CD4-positive, alpha-beta T cell treated with Interleukin-21 for 1 hour (primary cell): ENCODE measurements at regions not wholly inside any gene's neighbourhood (a gene's known extent, or its start where the extent isn't known, plus 50 kb on each side); places are given as distances from the start of the nearest gene placed in this dataset.
A peak's percentile ranks its signal among the peaks of the same experiment; 100 is the strongest.

Experiments used
- DNase-seq: peaks from one replicate; pipeline ENCODE4 v3.0.0-alpha.2; 2020

GRCh38 chr14:34124585-34124984 is 173.7 kb upstream of the EGLN3 start:
- no peak for DNase-seq

- no peak for DNase-seq
Measured at GRCh38 chr14:34122650-34123049, 171.8 kb upstream of the EGLN3 start.

DNA sequence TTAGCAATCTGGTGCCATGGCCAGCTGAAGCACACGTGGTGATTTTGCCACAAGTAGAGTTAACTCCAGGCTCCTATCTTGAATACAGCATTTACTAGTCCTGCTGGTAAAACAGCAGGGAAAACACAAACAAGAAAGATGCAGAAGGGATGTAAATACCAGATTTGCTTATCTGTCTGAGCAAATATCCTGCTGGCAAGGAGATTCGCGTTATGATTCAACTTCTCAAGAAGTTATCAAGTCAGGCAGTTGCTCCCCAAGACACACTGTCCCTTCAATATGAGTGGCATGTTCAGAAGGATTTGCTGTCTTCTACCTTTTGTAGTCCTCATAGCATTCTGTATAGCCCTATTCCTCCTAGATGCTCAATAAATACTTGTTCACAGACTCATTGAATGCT is 171.2 kb upstream of the EGLN3 start:
- no peak for DNase-seq

DNA sequence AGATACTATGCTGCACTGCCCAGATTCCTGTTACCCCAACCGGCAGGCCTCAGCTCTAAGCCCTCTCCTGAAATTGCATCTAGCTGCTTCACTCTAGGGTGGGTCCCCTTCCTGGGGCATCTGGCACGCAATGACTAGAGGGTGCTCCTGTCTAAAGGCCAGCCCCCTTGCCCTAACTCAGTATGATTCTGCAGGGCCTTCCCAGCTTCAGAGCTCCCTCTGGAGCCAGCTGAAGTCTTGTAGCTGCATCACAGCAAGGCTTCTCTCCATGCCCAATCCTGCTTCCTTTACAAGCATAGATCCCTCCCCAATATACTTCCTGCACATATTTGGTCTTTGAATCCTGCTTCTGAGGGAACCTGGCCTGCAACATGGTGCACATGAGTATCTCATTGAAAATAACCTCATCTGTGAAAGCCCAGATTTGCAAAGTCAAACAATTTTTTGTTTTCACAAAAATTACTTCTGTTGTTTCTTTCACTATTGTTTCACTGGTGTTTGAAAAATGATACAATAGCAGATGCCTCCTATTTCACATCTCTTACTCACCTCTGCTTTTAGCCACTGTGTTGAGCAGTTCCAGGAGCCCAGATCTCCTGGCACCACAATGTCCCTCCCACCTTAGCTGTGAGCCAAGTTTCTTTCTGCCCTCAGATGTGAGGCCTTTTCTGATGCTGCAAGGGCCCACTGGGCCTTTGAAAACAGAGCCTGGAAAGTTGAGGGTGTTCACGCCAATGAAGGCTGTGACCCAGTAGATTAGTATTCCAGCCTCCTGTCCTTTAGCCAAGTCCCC is 169.5 kb upstream of the EGLN3 start:
- DNase-seq: no peak

DNA sequence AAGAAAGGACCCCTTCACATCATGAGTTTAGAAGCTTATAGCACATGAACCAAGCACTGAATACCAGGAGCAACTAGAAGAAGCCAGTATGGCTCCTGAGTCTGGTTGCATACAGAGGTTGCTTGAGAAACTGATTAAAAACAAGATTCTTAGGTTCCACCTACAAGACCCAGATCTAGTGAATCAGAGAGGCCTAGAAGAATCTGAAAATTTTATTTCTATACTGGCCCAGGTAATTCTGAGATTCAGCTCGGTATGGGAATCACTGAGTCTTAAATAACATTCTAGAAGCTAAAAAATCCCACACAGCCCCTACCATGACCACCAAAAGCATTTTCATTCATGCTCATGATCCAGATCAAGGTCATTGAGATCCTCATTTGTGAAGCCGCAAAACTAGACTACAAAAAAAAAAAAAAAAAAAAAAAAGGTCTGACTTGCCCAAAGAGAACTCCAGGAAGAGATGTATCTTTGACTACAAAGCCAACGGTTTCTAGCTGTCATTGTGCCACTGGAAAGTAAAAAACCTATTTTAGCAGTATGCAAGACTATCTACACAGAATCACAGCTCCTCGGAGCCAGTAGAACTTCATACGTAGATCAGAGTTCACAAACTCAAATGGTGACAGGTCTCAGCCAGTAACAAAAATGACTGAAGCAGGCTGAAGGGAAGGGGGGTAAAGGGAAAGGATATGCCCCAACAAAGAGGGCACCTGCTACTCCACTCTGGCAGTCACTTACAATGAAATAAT is 168.4 kb upstream of the EGLN3 start:
- DNase-seq: no peak

- DNase-seq: no peak
Measured at GRCh38 chr14:34113991-34114390, 163.1 kb upstream of the EGLN3 start.

DNA sequence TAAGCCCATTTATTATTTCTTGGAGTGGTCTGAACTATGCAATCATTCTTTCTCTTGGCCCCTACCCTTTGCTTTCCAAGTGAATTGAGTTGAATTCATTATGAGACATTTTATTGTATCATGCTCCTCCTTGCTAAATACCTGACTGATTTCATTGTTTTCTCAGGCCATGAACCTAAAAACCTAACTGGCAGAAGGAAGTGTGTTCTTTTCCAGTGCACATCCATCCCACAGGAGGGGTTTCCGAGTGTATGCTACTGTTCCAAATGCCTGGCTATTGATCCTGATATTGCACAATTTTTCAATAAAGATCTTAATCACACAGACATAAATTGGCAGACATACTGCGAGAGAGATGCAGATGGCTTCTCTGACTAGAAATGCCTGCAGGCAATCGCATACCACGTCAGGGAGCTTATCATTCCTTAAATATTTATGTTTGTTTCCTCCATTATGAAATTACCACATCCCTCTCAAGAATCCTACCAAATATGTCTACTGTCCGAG is 162.2 kb upstream of the EGLN3 start:
- DNase-seq: no peak

DNA sequence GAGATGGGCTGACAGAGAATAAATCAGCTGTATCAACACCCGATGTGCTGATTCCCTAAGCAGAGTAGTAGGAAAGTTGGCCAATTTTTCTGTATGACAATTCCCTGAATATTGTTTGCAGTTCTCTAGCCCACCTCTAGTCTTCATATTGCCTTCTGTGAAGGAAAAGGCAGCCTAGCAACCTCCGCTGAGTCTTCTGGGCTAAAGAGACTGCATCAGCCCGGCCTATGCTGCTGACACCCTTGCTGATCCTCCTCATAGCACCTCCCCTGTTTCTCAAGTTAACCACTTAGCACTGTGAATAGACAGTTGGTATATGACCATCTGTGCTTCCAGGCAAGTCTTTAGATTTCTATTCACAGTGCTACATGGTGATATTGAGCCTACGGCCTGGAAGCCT is 161.1 kb upstream of the EGLN3 start:
- no peak for DNase-seq

GRCh38 chr14:34111505-34111904 is 160.6 kb upstream of the EGLN3 start:
- no peak for DNase-seq

DNA sequence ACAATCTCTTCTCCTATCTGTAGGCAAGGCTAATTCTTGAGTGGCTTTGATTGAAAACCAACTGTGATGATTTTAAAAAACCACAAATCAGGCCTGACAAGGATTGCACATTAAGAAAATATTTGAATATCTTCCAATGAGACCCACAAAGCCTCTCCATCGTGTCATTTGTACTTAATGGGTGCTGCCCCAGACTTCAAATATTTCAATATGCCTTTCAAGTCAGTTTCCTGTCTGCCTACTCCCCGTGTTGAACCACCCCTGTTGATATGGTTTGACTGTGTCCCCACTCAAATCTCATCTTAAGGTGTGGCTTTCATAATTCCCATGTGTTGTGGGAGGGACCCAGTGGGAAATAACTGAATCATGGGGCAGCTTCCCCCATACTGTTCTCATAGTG is 159.7 kb upstream of the EGLN3 start:
- no peak for DNase-seq

- DNase-seq: no peak
Measured at GRCh38 chr14:34107441-34107840, 156.6 kb upstream of the EGLN3 start.

DNA sequence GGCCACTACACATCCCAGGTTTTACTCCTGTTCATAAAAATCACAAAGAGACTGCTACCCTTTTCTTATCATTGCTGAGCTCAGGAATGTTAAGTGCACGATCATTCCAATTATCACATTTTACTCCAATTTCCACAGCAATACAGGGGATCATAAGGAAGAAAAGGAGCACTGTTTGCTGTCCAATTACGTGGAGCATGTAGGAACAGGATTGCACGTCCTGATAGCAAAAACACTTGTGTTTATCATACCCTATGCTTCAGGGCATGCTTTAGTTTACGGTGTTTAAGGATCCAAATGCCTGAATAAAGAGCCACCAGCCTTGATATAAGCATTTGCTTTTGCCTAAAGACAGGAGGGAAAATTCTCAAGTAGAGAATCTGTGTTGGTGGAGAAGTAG is 155.4 kb upstream of the EGLN3 start:
- no peak for DNase-seq

DNA sequence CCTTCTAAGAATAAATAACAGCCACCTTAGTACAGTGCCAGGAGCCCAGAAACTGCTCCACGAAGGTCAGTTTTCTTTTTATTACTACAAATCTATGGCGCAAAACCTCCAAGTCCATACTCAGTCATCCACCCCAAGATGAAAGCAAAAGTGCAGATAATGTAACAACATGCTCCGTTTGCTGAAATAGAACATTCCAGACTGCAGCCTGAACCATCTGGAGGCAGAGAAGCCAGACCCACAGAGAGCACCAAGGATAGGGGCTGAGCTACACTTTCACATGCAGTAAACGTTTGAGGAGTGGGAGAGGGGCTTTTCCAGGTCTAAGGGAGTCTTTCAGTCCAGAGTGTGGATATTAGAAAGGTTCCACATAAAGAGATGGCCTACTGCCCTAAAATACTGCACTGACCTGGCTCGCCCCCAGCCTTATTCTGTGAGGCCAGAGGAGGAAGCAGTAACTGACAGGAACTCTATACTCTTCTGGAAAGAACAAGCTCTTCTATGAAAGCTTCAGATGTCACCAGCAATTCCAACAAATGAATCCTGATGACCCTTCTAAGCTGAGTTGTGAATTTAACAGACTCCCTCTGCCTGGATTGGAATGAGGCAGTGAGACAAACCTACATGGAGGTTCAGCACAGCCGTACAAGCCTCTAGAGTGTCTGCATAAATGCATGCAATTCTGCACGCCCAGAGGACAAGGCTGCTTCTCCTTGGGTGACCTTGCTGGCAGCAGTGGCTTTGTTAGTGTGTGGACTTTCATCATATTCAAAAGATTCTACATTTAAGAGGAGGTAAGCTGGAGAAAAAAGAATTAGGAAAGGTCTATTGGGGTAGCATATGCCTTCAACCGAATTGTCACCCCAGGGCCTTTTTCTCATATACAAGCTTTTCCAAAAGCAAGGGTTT is 153.9 kb upstream of the EGLN3 start:
- no peak for DNase-seq

DNA sequence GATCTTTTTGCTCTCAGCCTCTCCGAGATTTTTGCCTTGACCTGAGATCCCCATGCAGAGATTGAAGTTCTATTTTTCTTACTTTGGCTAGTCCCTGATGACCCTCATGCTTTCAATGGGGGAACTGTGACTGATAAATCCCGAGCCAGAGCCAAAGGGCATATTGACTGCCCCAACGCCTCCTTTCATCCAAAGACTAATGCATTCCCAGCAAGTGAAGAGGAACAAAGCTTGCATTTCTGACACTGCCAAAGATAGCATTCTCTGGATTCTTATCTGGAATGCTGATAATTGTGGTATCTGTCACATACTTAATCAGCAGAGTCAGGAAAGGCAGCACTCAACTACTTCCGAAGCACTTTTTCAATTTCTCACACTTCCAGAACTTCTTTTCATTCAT is 152.3 kb upstream of the EGLN3 start:
- no peak for DNase-seq

DNA sequence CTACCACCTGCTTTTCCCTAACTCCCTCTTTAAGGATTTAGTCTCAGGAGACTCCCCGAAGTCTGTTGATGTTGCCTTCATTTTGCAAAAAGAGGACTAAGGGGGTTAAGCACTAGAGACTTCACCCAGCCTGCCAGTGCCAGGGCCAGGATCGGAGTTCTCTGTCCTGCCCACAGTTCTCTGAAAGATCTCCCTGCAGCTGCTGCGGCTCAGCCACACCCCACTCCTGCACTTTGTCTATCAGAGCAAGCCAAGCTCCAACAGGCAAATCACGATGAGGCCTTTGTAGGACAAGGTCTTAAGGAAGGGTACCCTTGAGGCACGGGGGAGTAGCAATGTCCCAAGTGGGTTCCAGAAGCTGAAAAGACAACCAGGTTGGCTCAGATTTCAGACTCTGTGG is 148.8 kb upstream of the EGLN3 start:
- DNase-seq: no peak

- DNase-seq: no peak
Measured at GRCh38 chr14:34098985-34099349, 148.1 kb upstream of the EGLN3 start.

DNA sequence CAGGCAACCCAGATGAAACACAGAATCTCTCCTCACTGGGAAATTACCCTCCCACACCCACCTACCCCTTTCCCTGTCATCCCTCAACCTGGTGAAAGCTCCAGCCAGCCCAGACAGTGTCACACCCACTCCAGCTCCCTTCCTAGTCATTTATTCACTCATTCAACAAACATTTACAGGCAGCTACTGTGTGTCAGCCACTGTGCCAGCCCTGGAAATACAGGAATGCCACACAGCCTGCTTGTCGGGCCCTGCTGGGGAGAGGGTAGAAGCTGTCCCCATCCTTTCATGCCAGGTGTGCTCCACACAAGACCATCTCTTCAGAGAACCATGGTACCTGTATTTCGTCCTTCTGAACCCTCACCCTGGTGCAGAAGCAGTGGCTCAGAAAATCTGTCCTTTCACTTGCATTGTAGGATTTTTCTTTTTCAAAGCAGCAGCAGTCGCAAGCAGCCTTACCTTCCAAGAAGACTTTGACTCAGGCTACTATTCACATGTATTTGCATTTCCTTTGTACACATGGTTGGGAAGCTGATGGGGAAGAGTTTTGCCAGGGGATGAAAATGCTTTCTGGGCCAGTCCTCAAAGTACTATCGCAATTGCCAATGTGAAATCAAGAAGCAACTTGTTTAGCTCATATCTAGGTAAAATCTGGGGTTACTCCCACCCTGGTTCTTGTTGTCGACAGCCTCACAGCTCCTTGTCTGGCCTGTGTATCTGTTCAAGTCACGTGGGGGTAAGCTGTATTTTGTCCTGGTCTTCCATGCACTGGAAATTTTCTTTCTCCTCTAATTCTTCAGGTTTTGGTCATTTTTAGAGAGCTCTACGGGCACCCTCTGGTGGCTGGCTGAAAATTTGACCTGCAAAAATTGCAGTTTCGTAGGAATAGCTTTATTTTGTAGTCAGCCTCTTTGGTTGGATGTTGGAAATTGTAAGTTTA is 147.4 kb upstream of the EGLN3 start:
- DNase-seq: peak; percentile 36

- no peak for DNase-seq
Measured at GRCh38 chr14:34097644-34098043, 146.8 kb upstream of the EGLN3 start.

GRCh38 chr14:34094384-34094783 is 143.5 kb upstream of the EGLN3 start:
- no peak for DNase-seq

DNA sequence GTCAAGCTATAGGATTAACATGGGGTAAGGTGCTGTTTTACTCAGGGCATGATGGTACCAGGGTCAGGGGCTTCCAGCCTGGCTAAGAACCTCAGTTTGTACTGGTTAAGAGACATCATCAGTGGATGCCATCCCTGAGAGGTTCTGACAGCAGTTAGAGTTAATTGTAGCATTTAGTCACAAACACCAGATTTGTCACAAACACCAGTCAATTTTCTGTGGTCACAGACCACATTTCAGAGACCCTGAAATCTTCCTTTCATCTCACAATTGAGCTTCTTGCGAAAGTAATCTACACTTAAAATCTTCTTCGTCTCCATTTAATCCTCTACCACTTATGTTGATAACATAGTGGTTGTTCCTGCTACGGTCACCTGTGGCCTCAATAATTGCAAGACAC is 143.0 kb upstream of the EGLN3 start:
- no peak for DNase-seq

DNA sequence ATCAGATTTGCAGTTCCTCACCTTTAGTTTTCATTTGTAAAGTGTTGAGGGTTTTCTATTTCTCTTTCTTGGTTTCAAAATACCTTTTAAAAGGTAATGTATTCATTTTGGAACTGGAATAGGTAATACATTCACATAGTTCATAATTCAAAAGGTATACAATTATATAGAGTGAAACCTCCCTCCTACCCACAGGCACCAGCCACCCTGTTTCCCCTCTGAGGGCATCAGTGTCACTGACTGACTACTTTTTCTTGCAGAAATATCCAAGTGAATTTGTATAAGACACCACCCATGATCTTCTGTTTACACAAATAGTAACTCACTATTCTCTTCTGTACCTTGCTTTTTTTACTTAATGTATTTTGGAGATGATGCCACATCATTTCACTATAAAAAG is 139.6 kb upstream of the EGLN3 start:
- DNase-seq: no peak

DNA sequence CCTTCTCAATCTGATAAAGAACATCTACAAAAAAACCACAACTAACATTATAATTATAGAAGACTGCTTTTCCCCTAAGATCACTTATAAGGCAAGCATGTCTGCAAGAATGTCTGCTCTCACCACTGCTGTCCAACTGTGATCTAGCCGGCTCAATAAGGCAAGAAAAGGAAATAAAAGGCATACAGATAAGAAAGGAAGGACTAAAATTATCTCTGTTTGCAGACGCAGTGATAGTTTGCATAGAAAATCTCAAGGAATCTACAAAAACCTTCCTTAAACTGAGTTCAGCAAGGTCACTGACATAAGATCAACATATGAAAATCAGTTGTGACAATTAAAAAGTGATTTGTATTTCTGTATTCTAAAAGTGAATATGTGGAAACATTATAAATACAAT is 138.0 kb upstream of the EGLN3 start:
- no peak for DNase-seq
